ENCODE measurements at regions not wholly inside any gene's neighbourhood (a gene's known extent, or its start where the extent isn't known, plus 50 kb on each side); places are given as distances from the start of the nearest gene placed in this dataset.

DNA sequence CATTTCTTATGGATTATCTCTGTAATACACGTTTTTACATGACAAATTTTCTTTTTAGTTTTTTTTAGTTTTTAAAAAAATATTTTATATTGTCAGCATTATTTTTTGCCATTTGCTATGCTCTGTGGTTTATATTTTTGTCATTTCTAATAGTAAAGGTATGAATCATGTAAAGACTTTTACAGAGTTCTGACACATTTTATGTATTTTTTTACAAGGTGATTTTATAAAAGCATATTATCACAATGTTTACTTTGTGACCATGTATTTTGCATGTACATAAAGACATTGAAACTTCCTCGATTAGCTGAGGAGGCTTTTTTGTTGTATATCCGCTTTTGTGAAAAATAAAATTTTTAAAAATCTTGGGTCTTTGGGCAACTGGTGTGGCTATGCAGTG, 1705.1 kb downstream of the PCDH7 start:
- TF ChIP-seq, protein P1, sequence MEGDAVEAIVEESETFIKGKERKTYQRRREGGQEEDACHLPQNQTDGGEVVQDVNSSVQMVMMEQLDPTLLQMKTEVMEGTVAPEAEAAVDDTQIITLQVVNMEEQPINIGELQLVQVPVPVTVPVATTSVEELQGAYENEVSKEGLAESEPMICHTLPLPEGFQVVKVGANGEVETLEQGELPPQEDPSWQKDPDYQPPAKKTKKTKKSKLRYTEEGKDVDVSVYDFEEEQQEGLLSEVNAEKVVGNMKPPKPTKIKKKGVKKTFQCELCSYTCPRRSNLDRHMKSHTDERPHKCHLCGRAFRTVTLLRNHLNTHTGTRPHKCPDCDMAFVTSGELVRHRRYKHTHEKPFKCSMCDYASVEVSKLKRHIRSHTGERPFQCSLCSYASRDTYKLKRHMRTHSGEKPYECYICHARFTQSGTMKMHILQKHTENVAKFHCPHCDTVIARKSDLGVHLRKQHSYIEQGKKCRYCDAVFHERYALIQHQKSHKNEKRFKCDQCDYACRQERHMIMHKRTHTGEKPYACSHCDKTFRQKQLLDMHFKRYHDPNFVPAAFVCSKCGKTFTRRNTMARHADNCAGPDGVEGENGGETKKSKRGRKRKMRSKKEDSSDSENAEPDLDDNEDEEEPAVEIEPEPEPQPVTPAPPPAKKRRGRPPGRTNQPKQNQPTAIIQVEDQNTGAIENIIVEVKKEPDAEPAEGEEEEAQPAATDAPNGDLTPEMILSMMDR (conservative IDR thresholded peaks at IDR 0.05; ENCODE audit: low read length): no peak
- no peak for TF ChIP-seq EZH2phosphoT487 (IDR thresholded peaks at IDR 0.05; ENCODE audit: borderline replicate concordance, low read depth, low read length)
